ENCODE measurements at regions not wholly inside any gene's neighbourhood (a gene's known extent, or its start where the extent isn't known, plus 50 kb on each side); places are given as distances from the start of the nearest gene placed in this dataset.

GRCh38 chr5:118687661-118688621 lies 300.4 kb downstream of the DTWD2 start:
- no peak for DNase-seq

- no peak for DNase-seq
Observed at GRCh38 chr5:118687100-118687499, 301.2 kb downstream of the DTWD2 start.

DNA sequence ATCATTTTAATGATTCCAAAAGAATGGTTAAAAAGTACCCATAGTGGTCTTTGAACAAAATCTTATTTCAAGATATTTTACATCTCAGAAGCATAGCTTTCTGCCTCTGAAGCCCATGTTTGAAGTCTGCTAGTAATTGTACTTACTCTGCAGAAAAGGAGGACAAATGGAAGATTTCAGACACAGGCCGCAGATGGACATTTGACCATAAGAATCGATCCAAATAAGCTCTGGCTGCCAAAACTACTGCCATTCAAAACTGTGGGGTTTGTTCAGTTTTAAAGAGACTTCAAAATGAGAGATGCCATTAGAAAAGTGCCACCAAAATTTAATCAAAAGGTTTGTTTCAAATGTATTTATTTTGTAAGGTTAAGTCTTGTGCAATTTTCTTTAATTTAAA lies 306.7 kb downstream of the DTWD2 start:
- no peak for DNase-seq

DNA sequence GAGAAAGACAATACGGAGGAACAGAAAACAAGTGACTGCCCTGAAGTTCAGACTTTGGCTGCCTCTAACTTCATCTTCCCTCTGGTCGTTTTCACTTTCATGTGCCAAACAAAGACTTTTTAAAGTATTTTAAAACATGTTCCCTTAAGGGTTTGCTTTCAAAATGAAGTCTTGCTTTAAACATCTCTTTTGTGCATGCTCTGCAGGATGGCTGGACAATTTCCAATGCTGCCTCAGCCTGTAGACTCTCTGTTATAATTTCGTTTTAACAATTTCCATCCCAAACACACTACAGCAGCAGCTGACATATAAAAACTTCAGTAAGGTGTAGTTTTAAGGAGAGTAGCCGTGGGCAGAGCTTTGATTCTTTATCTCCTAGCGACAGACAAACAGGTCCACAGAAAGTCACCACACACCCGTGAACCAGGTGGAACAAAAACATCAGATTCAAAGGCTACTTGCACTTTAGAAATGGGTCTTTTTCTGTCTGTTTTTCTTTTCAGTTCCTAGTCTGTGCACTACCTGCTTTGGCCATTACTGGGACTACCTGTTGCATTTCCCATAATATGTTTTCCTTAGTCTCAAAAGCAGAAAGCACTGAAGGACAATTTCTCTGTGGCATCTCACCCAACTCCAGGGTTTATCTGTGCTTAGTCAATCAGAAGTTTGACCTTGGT lies 308.9 kb downstream of the DTWD2 start:
- DNase-seq: no peak

DNA sequence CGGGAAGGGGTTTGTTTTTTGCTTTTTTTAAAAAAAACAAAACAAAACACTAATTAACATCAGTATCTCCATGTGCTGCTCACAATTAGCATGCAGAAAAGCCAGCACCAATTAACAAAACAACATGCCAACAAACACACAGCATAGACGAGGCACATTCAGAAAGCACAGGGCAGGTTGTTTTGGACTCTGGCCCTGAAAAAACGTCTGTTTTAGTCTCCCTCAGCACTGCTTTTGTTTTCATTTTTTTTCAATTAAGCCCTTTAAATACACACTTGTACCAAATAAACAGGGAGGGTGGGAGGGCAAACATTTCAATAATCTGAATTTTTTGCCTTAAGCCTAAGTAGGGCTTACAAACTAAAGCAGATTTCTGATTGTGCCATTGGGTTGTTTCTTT lies 309.6 kb downstream of the DTWD2 start:
- no peak for DNase-seq

- DNase-seq: no peak
Observed at GRCh38 chr5:118675247-118675646, 313.1 kb downstream of the DTWD2 start.

DNA sequence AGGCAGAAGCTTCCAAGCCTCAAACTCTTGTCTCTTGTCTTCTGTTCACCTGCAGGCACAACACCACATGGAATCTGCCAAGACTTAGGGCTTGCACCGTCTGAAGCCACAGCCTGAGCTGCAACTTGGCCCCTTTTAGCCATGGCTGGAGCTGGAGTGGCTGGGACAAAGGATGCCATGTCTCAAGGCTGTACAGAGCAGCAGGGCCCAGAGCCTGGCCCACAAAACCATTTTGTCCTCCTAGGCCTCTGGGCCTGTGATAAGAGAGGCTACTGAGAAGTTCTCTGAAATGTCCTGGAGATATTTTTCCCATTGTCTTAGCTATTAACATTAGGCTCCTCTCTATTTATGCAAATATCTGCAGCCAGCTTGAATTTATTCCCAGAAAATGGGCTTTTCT lies 330.8 kb downstream of the DTWD2 start:
- no peak for DNase-seq

DNA sequence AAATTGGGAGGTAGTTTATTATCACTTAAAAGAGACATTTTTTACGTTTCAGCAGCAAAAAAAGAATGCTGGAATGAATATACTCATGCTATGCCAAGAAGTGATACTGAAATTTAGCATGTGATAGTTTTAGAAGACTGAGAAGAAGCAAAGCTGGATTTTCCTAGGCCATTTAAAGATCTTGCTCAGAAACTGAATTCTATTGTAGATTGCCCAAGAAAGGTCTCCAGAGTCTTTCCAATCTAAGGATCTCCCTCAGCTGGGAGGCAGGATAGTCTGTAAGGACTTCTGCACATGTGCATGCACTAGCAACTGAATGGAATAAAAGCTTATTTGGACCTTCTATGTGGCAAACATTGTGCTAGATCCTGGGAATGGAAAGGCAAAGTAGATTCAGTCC lies 334.5 kb downstream of the DTWD2 start:
- DNase-seq: no peak

- DNase-seq: no peak
Observed at GRCh38 chr5:118653183-118653582, 335.2 kb downstream of the DTWD2 start.

GRCh38 chr5:118651002-118651401 lies 337.3 kb downstream of the DTWD2 start:
- no peak for DNase-seq

GRCh38 chr5:118647587-118647986 lies 340.8 kb downstream of the DTWD2 start:
- no peak for DNase-seq

- no peak for DNase-seq
Observed at GRCh38 chr5:118646917-118647316, 341.4 kb downstream of the DTWD2 start.

DNA sequence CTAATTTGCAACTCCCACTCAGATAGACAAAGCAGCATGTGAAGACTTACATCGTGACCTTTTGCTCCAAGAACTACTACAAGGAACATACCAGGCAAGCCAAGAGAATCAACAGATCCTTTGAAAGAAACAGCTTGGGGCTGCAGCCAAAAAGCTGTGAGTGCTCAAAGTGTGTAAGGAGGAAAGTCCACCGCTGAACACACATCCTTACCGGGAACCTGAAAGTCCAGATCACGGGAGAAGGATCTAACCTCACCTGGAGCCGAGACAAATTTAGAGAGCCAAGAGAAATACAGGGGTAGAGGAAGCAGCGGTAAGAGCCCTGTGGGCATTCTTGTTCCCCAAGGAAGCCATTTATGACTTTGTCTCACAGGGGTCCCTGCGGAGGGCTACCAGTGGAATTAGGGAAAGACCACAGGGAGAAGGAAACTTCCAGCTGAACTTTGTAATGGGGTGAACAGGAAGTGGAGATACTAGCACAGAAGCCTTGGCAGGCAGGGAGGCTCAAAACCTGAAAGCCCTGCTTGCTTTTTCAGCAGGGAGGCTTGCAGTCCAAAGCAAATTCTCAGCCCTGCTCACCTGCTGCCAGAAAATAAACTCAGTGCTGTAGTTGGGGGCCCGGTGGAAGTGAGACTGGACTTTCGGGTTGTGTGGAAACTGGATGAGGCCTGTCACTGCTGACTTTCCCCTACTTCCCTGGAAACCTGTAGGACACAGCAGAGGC lies 350.2 kb downstream of the DTWD2 start:
- no peak for DNase-seq

GRCh38 chr5:118628660-118629354 lies 359.5 kb downstream of the DTWD2 start:
- no peak for DNase-seq

DNA sequence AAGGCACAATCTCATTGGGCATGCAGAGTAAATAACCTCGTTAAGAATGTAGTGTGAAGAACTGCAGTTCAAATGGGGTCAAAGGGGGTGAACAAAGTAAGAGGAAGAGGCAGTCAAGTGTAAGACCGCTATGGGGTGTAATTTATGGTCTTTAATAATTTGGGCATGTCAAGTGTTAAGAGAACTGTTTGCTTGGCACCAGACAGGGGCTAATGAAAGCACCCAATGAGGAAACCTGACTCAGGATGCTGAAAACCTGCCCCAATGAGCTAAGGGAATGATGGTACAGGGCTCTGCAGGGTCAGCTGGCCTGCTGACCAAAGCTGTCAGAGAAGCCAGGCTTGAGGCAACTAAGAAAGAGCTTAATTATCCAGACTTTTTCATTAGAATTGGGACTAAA lies 368.1 kb downstream of the DTWD2 start:
- DNase-seq: no peak

DNA sequence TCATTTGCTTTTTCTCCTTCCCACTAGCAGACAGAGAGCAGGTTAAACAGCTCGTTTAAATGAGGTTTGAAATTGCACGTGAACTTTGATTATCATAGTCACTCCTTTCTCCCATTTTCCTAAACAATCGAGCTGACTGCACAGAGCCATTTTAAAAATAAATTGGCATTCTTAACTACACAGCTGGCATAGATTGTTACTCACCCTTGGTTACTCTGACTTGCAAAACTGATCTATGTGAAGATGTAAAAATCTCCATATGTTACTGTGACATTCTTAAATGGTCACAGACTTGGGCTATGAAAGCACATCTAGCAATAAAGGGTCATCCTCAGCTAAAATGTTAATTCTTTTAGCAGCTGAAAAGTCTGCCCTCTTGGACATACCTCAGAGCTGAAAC lies 368.5 kb downstream of the DTWD2 start:
- no peak for DNase-seq

DNA sequence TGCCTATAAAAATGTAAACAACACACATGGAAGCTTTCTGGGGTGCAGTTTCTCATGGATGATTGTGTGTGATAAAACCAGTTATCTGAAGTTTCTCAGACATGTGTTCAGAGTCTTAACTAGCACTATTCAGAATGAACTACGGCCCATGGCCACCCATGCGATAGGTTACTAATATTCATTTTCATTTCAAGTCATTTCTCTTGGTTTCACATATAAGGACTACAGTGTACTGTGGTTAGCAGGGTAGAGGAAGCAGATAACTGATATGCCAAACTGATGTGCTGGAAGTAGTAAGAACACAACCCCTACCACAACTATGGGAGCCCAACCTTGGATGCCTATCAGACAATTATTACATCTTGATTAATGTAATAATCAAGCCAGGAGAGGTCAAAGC lies 372.1 kb downstream of the DTWD2 start:
- DNase-seq: no peak

- no peak for DNase-seq
Observed at GRCh38 chr5:118614731-118615456, 373.5 kb downstream of the DTWD2 start.

- no peak for DNase-seq
Observed at GRCh38 chr5:118611332-118611945, 376.9 kb downstream of the DTWD2 start.

- DNase-seq: no peak
Observed at GRCh38 chr5:118606940-118607339, 381.4 kb downstream of the DTWD2 start.

DNA sequence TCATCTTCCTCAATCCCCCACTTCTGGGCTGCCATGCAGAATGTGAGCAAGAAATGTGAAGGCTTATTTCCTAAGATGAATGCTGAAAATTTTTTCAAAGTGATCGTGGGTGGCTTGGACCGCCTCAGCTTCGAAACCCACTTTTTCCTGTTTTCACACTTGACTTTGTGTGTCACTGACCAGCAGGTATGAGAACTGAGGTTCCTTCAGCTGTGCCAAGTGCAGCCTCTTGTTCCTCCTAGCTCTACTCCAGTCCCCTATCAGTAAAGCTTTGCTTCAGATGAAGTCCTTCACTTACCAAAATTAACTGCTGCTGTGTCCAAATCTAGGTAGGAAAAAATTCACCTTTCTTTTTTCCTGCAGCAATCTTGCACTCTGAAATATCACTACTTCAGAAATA lies 382.6 kb downstream of the DTWD2 start:
- DNase-seq: no peak

- no peak for DNase-seq
Observed at GRCh38 chr5:118604106-118604505, 384.2 kb downstream of the DTWD2 start.
